AG10803 (cell line): ENCODE measurements at regions not wholly inside any gene's neighbourhood (a gene's known extent, or its start where the extent isn't known, plus 50 kb on each side); places are given as distances from the start of the nearest gene placed in this dataset.

ENCODE experiments used
- DNase-seq: peaks from one replicate; pipeline ENCODE4 v3.0.0; 2010; ENCODE audit warnings: low read depth
- H3K4me3 ChIP-seq: 2 replicates; pipeline ENCODE4 v1.5.1; 2011; ENCODE audit warnings: mild to moderate bottlenecking, low read length, control low read depth
- CTCF ChIP-seq: conservative IDR thresholded peaks from 2 replicates; pipeline ENCODE4 v1.5.1; 2011; ENCODE audit warnings: mild to moderate bottlenecking, low read length, control low read depth, inconsistent platforms

DNA sequence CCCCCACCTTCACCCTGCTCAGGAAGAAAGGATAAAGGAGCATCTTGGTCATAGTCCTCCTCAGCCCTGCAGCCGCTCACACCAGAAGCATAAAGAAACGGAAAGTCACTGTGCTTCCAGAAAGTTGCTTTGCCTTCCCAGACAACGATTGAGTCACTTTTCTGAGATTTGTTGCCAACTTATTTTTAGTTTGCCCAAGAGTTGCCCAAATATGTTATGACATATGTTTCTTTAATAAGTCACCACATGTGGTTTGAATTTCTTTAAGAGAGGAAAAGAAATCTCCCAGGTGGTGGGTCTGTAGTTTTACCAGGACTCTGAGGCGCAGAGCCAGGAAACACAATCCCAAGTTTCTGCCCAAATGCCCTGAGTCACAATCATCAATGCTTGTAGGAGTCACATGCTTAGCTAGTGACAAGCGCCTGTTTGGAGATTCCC, 63.4 kb upstream of the LRCH1 start:
- TF ChIP-seq CTCF: no peak
- H3K4me3 ChIP-seq: peak overlapping the region; percentile 41
- DNase-seq: peak; percentile 92

DNA sequence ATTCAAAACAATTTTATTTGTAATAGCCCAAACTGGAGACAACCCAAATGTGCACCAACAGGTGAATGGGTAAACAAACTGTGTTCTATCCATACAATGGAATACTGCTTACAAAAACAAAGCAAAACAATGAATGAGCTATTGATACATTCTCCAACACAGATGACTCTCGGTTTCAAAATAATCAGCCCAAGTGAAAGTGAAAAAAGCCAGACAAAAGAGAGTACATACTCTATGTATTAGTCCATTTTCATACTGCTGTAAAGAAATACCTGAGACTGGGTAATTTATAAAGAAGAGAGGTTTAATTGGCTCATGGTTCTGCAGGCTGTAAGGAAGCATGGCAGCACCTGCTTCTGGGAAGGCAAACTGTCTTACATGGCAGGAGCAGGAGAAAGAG, 65.2 kb upstream of the LRCH1 start:
- no peak overlapping the region for H3K4me3 ChIP-seq
- no peak for DNase-seq
- TF ChIP-seq CTCF: no peak

DNA sequence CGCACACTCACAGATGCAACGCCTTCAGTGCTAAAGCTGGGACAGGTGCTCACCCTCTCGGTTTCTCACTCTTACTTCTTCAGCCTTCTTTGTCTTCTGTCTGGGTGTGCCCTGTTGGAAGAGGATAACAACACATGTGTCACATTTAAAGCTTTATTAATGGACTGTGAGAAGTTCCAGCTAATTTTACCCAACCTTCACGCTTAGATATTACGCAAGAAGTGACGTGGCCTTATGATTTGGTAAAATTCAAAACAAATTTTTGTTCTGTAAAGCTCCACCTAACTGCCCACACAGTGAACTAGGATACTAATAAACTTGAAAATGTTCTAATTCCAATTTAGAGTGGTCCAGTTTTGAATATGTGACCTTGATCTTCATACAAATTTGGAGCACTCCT, 66.7 kb upstream of the LRCH1 start:
- DNase-seq: peak; percentile 18
- no peak overlapping the region for H3K4me3 ChIP-seq
- no peak for TF ChIP-seq CTCF

GRCh38 chr13:46484561-46484960, 68.4 kb upstream of the LRCH1 start:
- DNase-seq: no peak
- TF ChIP-seq CTCF: no peak
- no peak overlapping the region for H3K4me3 ChIP-seq

DNA sequence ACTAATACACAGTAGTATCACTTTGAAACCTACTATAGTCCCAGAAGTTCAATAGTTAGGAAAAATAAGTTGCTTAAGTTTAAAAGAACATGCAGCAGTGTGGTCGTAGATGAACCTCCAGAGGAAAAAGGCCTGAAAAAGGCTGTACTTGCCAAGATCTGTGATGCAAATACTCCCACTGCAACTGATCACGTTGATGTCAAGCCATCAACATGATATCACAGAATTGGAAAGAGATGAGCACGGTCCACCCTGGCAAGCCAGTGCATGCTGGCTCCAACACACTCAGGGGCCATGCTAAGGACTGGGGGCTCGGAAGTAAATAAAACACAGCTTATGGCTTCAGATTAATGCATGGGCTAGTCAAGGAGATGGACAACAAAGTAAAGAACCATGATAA, 71.8 kb upstream of the LRCH1 start:
- TF ChIP-seq CTCF: no peak
- no peak overlapping the region for H3K4me3 ChIP-seq
- no peak for DNase-seq

- TF ChIP-seq CTCF: no peak
- no peak for DNase-seq
- no peak overlapping the region for H3K4me3 ChIP-seq
These were observed 72.8 kb upstream of the LRCH1 start for GRCh38 chr13:46480131-46480530.

GRCh38 chr13:46479691-46480090, 73.3 kb upstream of the LRCH1 start:
- no peak for DNase-seq
- H3K4me3 ChIP-seq: no peak overlapping the region
- TF ChIP-seq CTCF: no peak
